GM12875 (cell line): ENCODE measurements at regions not wholly inside any gene's neighbourhood (a gene's known extent, or its start where the extent isn't known, plus 50 kb on each side); places are given as distances from the start of the nearest gene placed in this dataset.

Experiments
- H3K4me3 ChIP-seq: one replicate; pipeline ENCODE4 v1.5.1; 2011; ENCODE audit warnings: low read depth, low read length, control low read depth
- TF ChIP-seq, protein P1 (sequence below): IDR thresholded peaks from 2 replicates; pipeline ENCODE4 v1.5.1; 2011; ENCODE audit warnings: low read depth, mild to moderate bottlenecking, control low read depth, inconsistent platforms, low read length, moderate library complexity, borderline replicate concordance; ENCODE audit not compliant: insufficient read depth

DNA sequence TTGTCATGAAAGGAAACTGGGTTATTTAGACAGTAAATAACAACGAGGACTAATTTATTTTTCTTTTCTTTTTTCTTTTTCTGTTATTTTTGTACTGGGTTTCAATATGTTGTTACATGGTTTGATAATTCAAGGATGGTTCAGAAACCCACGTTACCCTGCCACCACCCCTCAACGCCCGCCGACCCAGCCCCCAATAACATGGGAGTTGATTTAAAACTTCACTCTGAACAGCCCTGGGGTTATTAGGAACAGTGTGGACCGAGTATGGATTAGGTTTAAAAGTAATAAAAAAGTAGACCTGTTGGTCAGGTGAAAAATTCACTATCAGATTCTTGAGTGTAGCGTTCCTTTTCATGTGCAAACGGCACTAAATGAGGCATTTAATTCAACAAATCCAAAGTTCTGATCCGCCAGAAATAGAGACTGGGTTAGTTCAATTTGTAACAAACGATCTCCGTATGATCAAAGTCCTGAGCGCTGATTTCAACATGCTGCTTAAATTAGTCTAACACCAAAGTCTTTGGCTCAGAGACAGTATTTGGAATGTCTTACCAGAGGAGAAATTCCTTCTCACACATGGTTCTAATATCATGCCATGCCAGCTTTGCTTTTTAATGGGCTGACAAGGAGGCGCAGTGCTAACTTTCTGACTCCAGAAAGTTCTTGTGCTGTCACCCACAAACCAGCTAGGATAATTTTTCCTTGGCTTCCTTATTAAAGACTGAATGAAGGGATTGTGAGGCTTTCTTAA lies 173.1 kb upstream of the IRX3 start:
- TF ChIP-seq, protein P1, sequence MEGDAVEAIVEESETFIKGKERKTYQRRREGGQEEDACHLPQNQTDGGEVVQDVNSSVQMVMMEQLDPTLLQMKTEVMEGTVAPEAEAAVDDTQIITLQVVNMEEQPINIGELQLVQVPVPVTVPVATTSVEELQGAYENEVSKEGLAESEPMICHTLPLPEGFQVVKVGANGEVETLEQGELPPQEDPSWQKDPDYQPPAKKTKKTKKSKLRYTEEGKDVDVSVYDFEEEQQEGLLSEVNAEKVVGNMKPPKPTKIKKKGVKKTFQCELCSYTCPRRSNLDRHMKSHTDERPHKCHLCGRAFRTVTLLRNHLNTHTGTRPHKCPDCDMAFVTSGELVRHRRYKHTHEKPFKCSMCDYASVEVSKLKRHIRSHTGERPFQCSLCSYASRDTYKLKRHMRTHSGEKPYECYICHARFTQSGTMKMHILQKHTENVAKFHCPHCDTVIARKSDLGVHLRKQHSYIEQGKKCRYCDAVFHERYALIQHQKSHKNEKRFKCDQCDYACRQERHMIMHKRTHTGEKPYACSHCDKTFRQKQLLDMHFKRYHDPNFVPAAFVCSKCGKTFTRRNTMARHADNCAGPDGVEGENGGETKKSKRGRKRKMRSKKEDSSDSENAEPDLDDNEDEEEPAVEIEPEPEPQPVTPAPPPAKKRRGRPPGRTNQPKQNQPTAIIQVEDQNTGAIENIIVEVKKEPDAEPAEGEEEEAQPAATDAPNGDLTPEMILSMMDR, result no peak
- H3K4me3 ChIP-seq, result no peak overlapping the region

DNA sequence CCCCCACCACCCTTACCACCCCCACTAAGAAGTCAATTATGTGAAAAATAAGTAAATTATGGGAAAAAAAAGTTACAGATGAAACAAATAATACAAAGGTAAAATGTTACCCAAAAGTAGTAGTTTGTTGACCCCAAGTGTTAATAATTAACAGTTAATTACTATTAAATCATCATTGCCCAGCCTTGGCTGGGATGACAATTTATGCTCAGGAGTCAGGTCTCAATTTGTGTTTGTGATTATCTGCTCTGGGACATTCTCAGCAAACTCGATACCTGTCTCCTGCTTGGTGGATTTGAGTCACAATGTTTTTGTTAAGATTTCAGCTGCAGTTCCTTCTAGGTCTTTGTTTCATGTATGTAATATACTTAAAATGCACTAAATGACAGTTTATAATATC lies 172.3 kb upstream of the IRX3 start:
- no peak overlapping the region for H3K4me3 ChIP-seq
- TF ChIP-seq, protein P1, result no peak

DNA sequence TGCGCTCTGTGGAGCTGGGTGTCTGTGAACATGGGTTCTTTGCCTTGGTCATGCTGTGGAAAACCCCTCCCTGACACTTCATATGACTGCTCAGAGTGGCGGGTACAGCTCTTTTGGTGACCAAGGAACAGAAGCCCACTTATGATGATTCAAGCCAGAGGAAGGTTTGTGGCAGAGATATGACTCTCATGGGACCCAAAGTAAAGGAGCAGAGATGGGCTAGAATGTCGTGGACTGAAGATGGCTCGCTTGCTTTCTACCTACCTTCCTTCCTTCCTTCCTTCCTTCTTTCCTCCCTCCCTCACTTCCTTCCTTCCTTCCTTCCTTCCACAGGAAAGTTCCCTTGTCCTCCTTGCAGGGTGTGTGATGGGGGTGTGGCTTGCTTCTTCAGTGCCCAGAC lies 169.7 kb upstream of the IRX3 start:
- TF ChIP-seq, protein P1, result no peak
- no peak overlapping the region for H3K4me3 ChIP-seq

DNA sequence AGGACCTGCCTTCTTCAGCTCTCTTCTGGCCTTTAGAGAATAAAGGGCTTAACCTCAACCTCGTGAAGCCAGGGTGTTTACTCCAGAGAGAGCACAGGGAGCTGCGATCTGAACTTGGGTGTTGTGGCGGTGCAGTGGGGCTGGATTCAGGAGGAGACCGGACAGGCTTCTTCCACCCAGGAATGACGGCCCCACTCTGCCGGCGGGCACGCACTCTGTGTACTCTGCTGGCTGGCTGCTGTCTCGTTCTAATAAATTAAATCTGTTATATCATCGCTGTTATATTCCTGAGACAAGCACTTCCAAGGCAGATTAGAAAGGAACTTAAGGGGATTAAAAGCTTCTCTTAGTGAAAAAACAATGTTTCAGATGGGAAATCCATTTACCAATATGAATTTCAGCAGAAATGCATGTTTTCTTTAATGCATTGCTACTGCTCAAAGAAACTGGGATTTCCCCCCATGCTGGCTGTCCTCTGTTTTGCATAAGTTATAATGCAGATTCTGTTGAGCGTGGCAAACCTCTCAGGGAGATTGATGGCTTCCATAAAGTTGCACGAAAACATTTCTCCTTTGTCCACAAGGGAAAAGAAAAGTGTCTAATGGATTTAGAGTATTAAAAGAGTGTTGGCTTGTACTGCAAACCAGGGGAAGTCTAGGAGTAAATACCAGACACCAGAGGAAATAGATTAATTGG lies 168.6 kb upstream of the IRX3 start:
- H3K4me3 ChIP-seq, result no peak overlapping the region
- TF ChIP-seq, protein P1, result no peak

DNA sequence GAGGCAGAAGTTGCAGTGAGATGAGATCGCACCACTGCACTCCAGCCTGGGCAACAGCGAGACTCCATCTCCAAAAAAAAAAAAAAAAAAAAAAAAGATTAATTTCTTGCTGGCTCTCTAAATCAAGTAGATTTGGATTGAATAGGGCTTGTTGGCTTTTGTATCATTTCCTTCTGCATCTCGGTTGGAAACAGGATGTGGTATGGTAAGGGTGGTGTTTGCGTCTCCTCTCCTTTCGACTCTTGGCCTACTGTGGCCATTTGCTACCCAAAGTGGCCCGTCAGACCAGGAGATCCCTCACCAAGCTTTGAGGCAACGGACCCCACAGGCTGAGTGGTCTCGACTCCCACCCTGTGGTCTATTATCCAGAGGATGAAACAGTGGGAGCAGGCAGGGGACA lies 168.0 kb upstream of the IRX3 start:
- TF ChIP-seq, protein P1, result no peak
- H3K4me3 ChIP-seq, result no peak overlapping the region

DNA sequence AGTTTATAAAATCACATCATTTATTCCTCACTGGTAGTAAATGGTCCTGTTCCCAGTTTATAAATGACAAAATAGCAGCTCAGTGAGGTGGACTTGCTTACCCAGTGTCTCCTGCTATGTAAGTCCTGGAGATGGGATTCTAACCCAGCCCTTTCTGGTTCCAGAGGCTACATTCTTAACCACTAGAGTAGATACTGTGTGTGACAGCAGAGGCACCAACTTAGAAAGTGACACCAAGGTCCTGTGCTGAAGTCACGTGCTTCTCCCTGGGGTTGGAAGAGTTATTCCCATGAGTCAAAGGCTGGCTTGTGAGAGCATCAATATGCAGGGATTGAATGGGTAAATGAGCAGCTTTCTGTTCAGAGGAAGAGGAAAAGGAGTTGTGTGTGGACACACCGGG lies 167.3 kb upstream of the IRX3 start:
- H3K4me3 ChIP-seq, result no peak overlapping the region
- TF ChIP-seq, protein P1, result no peak
